ENCODE measurements at regions not wholly inside any gene's neighbourhood (a gene's known extent, or its start where the extent isn't known, plus 50 kb on each side); places are given as distances from the start of the nearest gene placed in this dataset.

DNA sequence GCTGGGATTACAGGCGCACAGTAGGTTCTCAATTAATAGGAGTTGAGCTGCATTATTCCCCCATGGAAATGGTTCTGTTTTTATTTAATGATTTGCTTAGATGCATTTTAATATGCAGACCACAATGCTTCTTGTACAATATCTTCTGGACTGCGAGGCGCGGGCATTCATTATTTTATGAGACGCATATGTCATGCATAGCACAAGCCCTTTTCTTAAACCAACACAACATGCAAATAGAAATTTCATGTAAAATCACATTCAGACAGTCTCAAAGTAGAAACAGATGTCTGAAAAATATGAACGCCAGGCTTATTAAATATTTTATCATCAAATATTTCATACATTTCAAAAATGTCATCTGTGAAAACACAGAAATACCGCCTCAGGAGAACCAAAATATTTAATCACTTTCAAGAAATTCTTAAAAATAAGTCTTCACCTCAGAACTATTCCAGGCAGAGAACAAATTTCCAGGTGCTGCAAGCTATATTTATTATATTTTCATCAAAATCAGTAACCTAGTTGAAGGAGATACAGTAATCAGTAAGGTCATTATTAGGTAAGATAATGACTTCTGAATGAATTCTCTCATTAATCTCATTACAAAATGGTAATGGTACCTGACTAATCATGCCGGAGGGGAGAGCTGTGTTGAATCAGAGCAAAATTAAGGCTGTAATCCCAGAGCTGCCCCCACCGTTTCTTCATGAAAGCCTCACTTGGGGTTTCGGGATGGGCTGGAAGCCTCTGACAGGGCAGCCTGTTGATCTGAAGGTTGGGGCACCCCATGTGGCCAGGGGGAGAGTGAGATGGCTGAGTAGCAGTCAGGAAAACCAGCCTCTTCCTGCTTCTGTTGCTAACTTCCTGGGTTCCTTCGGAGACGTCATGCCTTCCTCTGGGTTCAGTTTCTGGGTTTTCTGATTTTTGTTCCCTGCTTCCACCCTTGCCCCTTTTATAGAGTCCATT, 133.9 kb upstream of the ZNF618 start:
- Histone ChIP-seq H3K27me3 (ENCODE audit: control insufficient read depth, insufficient read depth, low read length) (peaks cover 5% of the 10 kb centered on the region), H3K4me1 (ENCODE audit: control insufficient read depth, insufficient read depth, low read length) (no peaks in the 10 kb centered on the region), H3K9me3 (ENCODE audit: control insufficient read depth, low read depth, low read length) (no peaks in the 10 kb centered on the region), H3K36me3 (ENCODE audit: control insufficient read depth, insufficient read depth, low read length) (no peaks in the 10 kb centered on the region), H3K27ac (ENCODE audit: low read length) (no peak overlapping the region), H3K4me3 (ENCODE audit: low read length) (no peak overlapping the region)
- DNase-seq, result no peak
- 85% methylated on average over 7 of the region's 12 CpGs for WGBS (ENCODE audit: insufficient coverage, low lambda C conversion rate)

DNA sequence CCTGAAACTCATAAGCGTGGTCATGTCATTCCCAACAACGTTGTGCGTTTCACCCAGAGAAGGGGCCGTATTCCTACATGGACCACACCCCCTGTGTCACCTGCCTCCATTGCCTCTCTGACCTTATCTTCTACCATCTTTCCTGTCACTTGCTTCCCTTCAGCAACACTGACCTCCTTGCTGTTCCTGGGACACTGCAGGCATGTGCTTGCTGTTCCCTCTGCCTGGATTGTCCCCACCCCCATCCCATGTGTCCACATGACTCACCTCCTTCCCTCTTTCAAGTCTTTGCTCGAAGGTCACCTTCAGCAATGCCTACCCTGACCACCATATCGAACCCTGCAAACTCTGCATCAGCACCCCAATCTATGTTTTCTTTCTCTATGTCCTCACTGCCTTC, 133.2 kb upstream of the ZNF618 start:
- Histone ChIP-seq H3K9me3 (ENCODE audit: control insufficient read depth, low read depth, low read length) (no peaks in the 10 kb centered on the region), H3K4me3 (ENCODE audit: low read length) (no peak overlapping the region), H3K27ac (ENCODE audit: low read length) (no peak overlapping the region), H3K36me3 (ENCODE audit: control insufficient read depth, insufficient read depth, low read length) (no peaks in the 10 kb centered on the region), H3K27me3 (ENCODE audit: control insufficient read depth, insufficient read depth, low read length) (peaks cover 5% of the 10 kb centered on the region), H3K4me1 (ENCODE audit: control insufficient read depth, insufficient read depth, low read length) (no peaks in the 10 kb centered on the region)
- WGBS (ENCODE audit: insufficient coverage, low lambda C conversion rate), result 100% methylated on average over 1 of the region's 6 CpGs
- DNase-seq, result no peak

DNA sequence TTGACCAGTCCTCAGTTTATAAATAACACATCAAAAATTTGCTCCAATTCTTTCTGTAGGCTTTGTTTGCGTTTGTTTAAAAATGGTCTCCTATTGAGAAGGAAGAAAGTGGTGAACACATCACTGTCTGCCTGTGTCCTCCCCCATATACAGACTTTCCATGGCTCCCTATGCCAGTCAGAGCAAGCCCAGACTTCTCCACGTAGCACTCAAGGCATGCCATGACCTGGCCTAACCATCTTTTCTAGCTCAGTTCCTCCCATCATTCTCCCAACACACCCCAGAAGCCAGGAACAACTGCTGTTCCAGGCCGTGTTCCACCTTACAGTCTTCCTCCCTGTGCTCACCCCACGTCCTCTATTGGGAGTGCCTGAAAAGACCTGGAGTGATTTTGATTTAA, 129.6 kb upstream of the ZNF618 start:
- no peak for DNase-seq
- H3K27ac ChIP-seq (ENCODE audit: low read length), result no peak overlapping the region
- no peaks in the 10 kb centered on the region for H3K4me1 ChIP-seq (ENCODE audit: control insufficient read depth, insufficient read depth, low read length)
- no CpG with 5 or more reads among the region's 4 CpGs for WGBS (ENCODE audit: insufficient coverage, low lambda C conversion rate)
- H3K36me3 ChIP-seq (ENCODE audit: control insufficient read depth, insufficient read depth, low read length), result no peaks in the 10 kb centered on the region
- no peaks in the 10 kb centered on the region for H3K9me3 ChIP-seq (ENCODE audit: control insufficient read depth, low read depth, low read length)
- no peak overlapping the region for H3K4me3 ChIP-seq (ENCODE audit: low read length)
- H3K27me3 ChIP-seq (ENCODE audit: control insufficient read depth, insufficient read depth, low read length), result peaks cover 5% of the 10 kb centered on the region

- no peak for DNase-seq
- Histone ChIP-seq H3K36me3 (ENCODE audit: control insufficient read depth, insufficient read depth, low read length) (no peaks in the 10 kb centered on the region), H3K9me3 (ENCODE audit: control insufficient read depth, low read depth, low read length) (no peaks in the 10 kb centered on the region), H3K4me3 (ENCODE audit: low read length) (no peak overlapping the region), H3K27ac (ENCODE audit: low read length) (no peak overlapping the region), H3K27me3 (ENCODE audit: control insufficient read depth, insufficient read depth, low read length) (peaks cover 1% of the 10 kb centered on the region), H3K4me1 (ENCODE audit: control insufficient read depth, insufficient read depth, low read length) (no peaks in the 10 kb centered on the region)
Measured at GRCh38 chr9:113748135-113748534, 128.0 kb upstream of the ZNF618 start.

DNA sequence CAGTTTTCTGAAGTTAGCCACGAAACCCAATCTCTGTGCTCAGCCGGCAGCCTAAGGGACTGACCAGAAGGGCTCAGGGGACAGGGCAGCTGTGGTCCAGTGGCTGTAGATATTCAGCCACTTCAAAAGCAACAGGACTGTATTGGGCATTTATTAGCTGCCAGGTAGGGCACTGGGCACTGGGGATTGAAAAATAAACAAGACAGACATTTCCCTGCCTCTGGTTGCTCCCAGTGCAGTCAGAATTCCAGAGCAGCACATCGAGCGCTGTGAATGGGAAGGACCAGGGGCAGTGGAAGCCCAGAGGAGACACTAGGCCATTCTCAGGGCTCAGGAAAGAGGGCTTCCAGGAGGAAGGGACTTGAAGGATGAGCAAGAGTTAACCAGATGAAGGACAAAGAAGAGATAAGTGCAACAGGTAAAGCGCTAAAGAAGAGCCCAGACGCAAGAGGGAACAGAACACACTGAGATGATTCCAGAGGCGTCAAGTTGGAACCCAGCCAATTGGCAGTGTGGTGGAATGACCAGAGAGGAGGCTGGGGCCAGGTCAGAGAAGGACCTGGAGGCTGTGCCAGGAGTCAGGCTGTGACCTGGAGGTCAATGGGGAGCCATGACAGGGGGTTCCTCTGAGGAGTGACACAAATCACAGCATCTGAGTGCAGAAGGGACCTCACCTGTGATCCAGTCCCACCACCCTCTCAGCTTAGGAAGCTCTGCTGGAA, 122.5 kb upstream of the ZNF618 start:
- H3K9me3 ChIP-seq (ENCODE audit: control insufficient read depth, low read depth, low read length), result no peaks in the 10 kb centered on the region
- H3K27me3 ChIP-seq (ENCODE audit: control insufficient read depth, insufficient read depth, low read length), result peaks cover 14% of the 10 kb centered on the region
- no peak overlapping the region for H3K27ac ChIP-seq (ENCODE audit: low read length)
- no peaks in the 10 kb centered on the region for H3K4me1 ChIP-seq (ENCODE audit: control insufficient read depth, insufficient read depth, low read length)
- 53% methylated on average over 3 of the region's 7 CpGs for WGBS (ENCODE audit: insufficient coverage, low lambda C conversion rate)
- no peak overlapping the region for H3K4me3 ChIP-seq (ENCODE audit: low read length)
- no peaks in the 10 kb centered on the region for H3K36me3 ChIP-seq (ENCODE audit: control insufficient read depth, insufficient read depth, low read length)
- no peak for DNase-seq

- Histone ChIP-seq H3K27me3 (ENCODE audit: control insufficient read depth, insufficient read depth, low read length) (peaks cover 14% of the 10 kb centered on the region), H3K36me3 (ENCODE audit: control insufficient read depth, insufficient read depth, low read length) (no peaks in the 10 kb centered on the region)
- WGBS (ENCODE audit: insufficient coverage, low lambda C conversion rate), result 100% methylated on average over 1 of the region's 2 CpGs
Measured at GRCh38 chr9:113754739-113755138, 121.4 kb upstream of the ZNF618 start.

GRCh38 chr9:113755433-113755832, 120.7 kb upstream of the ZNF618 start:
- Histone ChIP-seq H3K4me1 (ENCODE audit: control insufficient read depth, insufficient read depth, low read length) (no peaks in the 10 kb centered on the region), H3K9me3 (ENCODE audit: control insufficient read depth, low read depth, low read length) (peaks cover 2% of the 10 kb centered on the region), H3K27ac (ENCODE audit: low read length) (no peak overlapping the region), H3K36me3 (ENCODE audit: control insufficient read depth, insufficient read depth, low read length) (no peaks in the 10 kb centered on the region), H3K4me3 (ENCODE audit: low read length) (no peak overlapping the region), H3K27me3 (ENCODE audit: control insufficient read depth, insufficient read depth, low read length) (peaks cover 14% of the 10 kb centered on the region)
- WGBS (ENCODE audit: insufficient coverage, low lambda C conversion rate), result 20% methylated on average over 1 of the region's 4 CpGs
- no peak for DNase-seq

More at GRCh38 chr9:113754739-113755138, 121.4 kb upstream of the ZNF618 start:
- Histone ChIP-seq H3K9me3 (ENCODE audit: control insufficient read depth, low read depth, low read length) (no peaks in the 10 kb centered on the region), H3K4me3 (ENCODE audit: low read length) (no peak overlapping the region), H3K27ac (ENCODE audit: low read length) (no peak overlapping the region), H3K4me1 (ENCODE audit: control insufficient read depth, insufficient read depth, low read length) (no peaks in the 10 kb centered on the region)
- no peak for DNase-seq

GRCh38 chr9:113756476-113757192, 119.5 kb upstream of the ZNF618 start:
- Histone ChIP-seq H3K9me3 (ENCODE audit: control insufficient read depth, low read depth, low read length) (peaks cover 2% of the 10 kb centered on the region), H3K36me3 (ENCODE audit: control insufficient read depth, insufficient read depth, low read length) (no peaks in the 10 kb centered on the region), H3K27ac (ENCODE audit: low read length) (no peak overlapping the region), H3K4me1 (ENCODE audit: control insufficient read depth, insufficient read depth, low read length) (no peaks in the 10 kb centered on the region), H3K27me3 (ENCODE audit: control insufficient read depth, insufficient read depth, low read length) (peaks cover 14% of the 10 kb centered on the region), H3K4me3 (ENCODE audit: low read length) (no peak overlapping the region)
- no CpG with 5 or more reads among the region's 3 CpGs for WGBS (ENCODE audit: insufficient coverage, low lambda C conversion rate)
- no peak for DNase-seq

DNA sequence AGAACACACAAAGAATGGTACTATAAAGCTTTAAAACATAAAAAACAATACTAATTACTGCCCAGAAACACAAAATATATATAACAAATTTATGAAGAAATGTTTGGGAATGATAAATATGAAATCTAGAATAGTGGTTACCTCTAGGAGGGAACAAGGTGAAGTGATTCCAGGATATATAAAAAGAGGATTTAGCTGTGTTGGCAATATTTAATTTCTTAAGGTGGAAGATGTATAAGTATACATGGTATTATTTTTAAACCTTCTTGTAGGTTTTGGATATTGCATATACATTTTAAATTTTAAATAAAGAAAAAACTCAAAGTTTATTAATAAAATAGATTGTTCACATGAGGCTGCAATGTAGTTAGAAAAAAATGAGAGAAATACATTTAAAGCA, 112.7 kb upstream of the ZNF618 start:
- H3K9me3 ChIP-seq (ENCODE audit: control insufficient read depth, low read depth, low read length), result peaks cover 2% of the 10 kb centered on the region

DNA sequence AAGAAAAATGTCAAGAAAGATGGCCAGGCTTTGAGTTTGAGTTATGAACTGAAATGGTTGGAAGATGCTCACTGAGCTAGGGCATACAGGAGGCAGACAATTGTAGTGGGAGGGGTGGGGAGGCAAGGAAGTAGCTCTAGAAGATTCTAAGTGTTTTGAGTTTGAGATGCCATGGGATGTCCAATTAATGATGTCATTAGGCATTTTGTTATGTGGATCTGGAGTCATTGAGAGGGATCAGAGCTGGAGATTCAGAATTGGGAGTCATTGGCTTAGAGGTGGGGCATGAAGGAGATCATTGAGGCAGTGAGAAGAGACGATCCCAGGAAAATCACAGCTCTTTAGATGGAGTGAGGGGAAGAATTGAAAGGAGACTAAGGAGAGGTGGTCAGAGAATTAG, 111.5 kb upstream of the ZNF618 start:
- H3K4me1 ChIP-seq (ENCODE audit: control insufficient read depth, insufficient read depth, low read length), result no peaks in the 10 kb centered on the region
- no peak for DNase-seq
- WGBS (ENCODE audit: insufficient coverage, low lambda C conversion rate), result no CpG with 5 or more reads among the region's 1 CpG
- peaks cover 2% of the 10 kb centered on the region for H3K9me3 ChIP-seq (ENCODE audit: control insufficient read depth, low read depth, low read length)
- no peak overlapping the region for H3K27ac ChIP-seq (ENCODE audit: low read length)
- no peak overlapping the region for H3K4me3 ChIP-seq (ENCODE audit: low read length)
- no peaks in the 10 kb centered on the region for H3K36me3 ChIP-seq (ENCODE audit: control insufficient read depth, insufficient read depth, low read length)
- H3K27me3 ChIP-seq (ENCODE audit: control insufficient read depth, insufficient read depth, low read length), result peaks cover 5% of the 10 kb centered on the region

More for the DNA sequence above, 112.7 kb upstream of the ZNF618 start:
- no peak overlapping the region for H3K27ac ChIP-seq (ENCODE audit: low read length)
- no peaks in the 10 kb centered on the region for H3K4me1 ChIP-seq (ENCODE audit: control insufficient read depth, insufficient read depth, low read length)
- peaks cover 5% of the 10 kb centered on the region for H3K27me3 ChIP-seq (ENCODE audit: control insufficient read depth, insufficient read depth, low read length)
- no peaks in the 10 kb centered on the region for H3K36me3 ChIP-seq (ENCODE audit: control insufficient read depth, insufficient read depth, low read length)
- no peak for DNase-seq
- H3K4me3 ChIP-seq (ENCODE audit: low read length), result no peak overlapping the region
